Hepatocyte (in vitro differentiated cells): ENCODE measurements at regions not wholly inside any gene's neighbourhood (a gene's known extent, or its start where the extent isn't known, plus 50 kb on each side); places are given as distances from the start of the nearest gene placed in this dataset.

Experiments used
- DNase-seq: peaks from one replicate; pipeline ENCODE4 v3.0.0-alpha.2; 2016; ENCODE audit warnings: low spot score
- H2AFZ ChIP-seq: fragments of 200-600 bp; sonication (generic); 2 replicates; pipeline ENCODE4 v1.6.0; 2016; ENCODE audit warnings: antibody characterized with exemption, mild to moderate bottlenecking
- H3K27ac ChIP-seq: fragments of 200-600 bp; sonication (generic); 2 replicates; pipeline ENCODE4 v1.5.1; 2016; ENCODE audit warnings: mild to moderate bottlenecking
- H3K27me3 ChIP-seq: fragments of 200-600 bp; sonication (generic); 2 replicates; pipeline ENCODE4 v1.6.1; 2016
- H3K36me3 ChIP-seq: fragments of 200-600 bp; sonication (generic); replicated peaks from 2 replicates; pipeline ENCODE4 v1.5.1; 2016; ENCODE audit warnings: low read depth; ENCODE audit not compliant: insufficient read depth
- H3K4me1 ChIP-seq: fragments of 200-600 bp; sonication (generic); 2 replicates; pipeline ENCODE4 v1.5.1; 2016; ENCODE audit warnings: mild to moderate bottlenecking, moderate library complexity; ENCODE audit not compliant: insufficient read depth
- H3K4me2 ChIP-seq: fragments of 200-600 bp; sonication (generic); 2 replicates; pipeline ENCODE4 v1.6.0; 2016
- H3K4me3 ChIP-seq: fragments of 200-600 bp; sonication (generic); 2 replicates; pipeline ENCODE4 v1.5.1; 2016; ENCODE audit warnings: mild to moderate bottlenecking
- H3K79me2 ChIP-seq: fragments of 200-600 bp; sonication (generic); 2 replicates; pipeline ENCODE4 v1.6.0; 2017; ENCODE audit warnings: mild to moderate bottlenecking
- H3K9me2 ChIP-seq: fragments of 200-600 bp; sonication (generic); replicated peaks from 2 replicates; pipeline ENCODE4 v1.6.0; 2017; ENCODE audit warnings: mild to moderate bottlenecking; ENCODE audit not compliant: insufficient read depth
- H3K9me3 ChIP-seq: fragments of 200-600 bp; sonication (generic); 2 replicates; pipeline ENCODE4 v1.5.1; 2016; ENCODE audit warnings: low read depth, mild to moderate bottlenecking
- H4K20me1 ChIP-seq: fragments of 200-600 bp; sonication (generic); 2 replicates; pipeline ENCODE4 v1.6.0; 2016; ENCODE audit warnings: mild to moderate bottlenecking; ENCODE audit not compliant: insufficient read depth, poor library complexity, severe bottlenecking
- EZH2 ChIP-seq: fragments of 200-600 bp; sonication (generic); IDR thresholded peaks from 2 replicates; pipeline ENCODE4 v1.6.1; 2016; ENCODE audit warnings: antibody characterized with exemption, mild to moderate bottlenecking, borderline replicate concordance
- EZH2phosphoT487 ChIP-seq: fragments of 200-600 bp; sonication (generic); IDR thresholded peaks from one replicate; pipeline ENCODE4 v1.6.1; 2018; ENCODE audit warnings: antibody characterized with exemption, mild to moderate bottlenecking, low read depth, moderate library complexity; ENCODE audit not compliant: unreplicated experiment, severe bottlenecking
- WGBS: methylation state at CpG from one replicate; pipeline ENCODE4 v1.1.6; 2016; ENCODE audit warnings: low lambda C conversion rate; ENCODE audit errors: missing lambda C conversion rate; 5-methylcytosine and 5-hydroxymethylcytosine counted together
- TF ChIP-seq, protein P1 (sequence below): fragments of 200-600 bp; sonication (generic); IDR thresholded peaks from 2 replicates; pipeline ENCODE4 v1.5.1; 2016; ENCODE audit warnings: antibody characterized with exemption, mild to moderate bottlenecking; ENCODE audit not compliant: poor library complexity

DNA sequence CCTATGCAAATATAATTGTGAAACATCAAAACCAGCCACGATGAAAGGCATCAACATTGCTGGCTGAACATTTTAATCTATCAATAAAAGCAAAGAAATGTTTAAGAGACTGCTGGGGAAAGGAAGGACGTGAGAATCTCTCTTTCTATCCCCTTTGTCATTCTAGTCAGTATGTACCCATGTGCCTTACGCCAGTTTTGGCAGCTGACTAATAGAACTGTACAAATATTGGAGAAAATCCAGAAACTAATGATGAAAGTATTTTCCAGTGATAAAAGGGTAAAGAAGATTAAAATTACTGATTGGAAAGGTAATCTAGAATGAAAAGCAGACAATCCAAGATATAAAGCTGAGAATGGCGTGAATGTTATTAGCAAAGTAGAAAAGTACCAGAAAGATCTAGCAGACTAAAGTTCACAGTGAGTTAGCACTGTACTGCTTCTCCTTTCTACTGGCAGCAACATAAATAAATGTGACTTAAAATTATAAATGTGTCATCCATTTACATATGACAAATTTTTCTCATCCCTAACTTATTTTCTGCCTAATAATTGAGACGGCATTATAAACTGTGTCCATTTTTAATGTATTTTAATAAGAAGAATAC, 401.9 kb upstream of the CNTN4 start:
- Histone ChIP-seq H3K4me2 (no peak overlapping the region), H3K27ac (no peak overlapping the region), H3K4me3 (no peak overlapping the region), H3K27me3 (no peaks in the 10 kb centered on the region), H3K4me1 (no peaks in the 10 kb centered on the region), H3K9me2 (no peaks in the 10 kb centered on the region), H2AFZ (no peak overlapping the region), H3K36me3 (no peaks in the 10 kb centered on the region), H3K9me3 (no peaks in the 10 kb centered on the region), H3K79me2 (no peaks in the 10 kb centered on the region), H4K20me1 (no peaks in the 10 kb centered on the region)
- no peak for DNase-seq
- TF ChIP-seq, protein P1, sequence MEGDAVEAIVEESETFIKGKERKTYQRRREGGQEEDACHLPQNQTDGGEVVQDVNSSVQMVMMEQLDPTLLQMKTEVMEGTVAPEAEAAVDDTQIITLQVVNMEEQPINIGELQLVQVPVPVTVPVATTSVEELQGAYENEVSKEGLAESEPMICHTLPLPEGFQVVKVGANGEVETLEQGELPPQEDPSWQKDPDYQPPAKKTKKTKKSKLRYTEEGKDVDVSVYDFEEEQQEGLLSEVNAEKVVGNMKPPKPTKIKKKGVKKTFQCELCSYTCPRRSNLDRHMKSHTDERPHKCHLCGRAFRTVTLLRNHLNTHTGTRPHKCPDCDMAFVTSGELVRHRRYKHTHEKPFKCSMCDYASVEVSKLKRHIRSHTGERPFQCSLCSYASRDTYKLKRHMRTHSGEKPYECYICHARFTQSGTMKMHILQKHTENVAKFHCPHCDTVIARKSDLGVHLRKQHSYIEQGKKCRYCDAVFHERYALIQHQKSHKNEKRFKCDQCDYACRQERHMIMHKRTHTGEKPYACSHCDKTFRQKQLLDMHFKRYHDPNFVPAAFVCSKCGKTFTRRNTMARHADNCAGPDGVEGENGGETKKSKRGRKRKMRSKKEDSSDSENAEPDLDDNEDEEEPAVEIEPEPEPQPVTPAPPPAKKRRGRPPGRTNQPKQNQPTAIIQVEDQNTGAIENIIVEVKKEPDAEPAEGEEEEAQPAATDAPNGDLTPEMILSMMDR = no peak
- TF ChIP-seq EZH2 = no peak
- TF ChIP-seq EZH2phosphoT487 = no peak
- 58% methylated on average over 5 of the region's 5 CpGs for WGBS

DNA sequence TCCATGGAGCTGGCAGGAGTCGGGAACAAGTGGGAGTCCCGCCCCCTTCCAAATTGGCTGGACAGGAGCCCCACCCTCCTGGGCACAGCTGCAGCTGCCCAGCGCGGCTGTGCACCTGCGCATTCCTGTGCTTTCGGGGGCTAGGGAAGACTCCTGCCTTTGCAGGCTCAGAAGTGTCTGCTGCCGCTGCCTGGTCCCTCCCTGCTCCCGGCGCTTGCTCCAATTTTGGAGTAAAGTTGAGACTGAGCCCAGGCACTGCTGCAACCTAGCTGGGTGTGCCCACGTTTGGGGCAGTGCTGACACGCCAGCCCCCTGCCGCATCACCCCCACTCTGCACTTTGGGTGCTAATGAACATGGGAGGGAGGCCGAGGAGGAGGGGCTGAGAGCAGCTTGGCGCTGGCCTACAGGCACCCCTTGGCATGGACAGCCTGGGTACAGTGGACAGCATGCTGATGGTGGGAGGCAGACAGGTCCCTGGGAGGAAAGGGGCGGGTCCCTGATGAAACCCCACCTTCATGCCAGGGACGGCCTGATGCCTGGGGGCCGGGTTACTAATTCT, 399.2 kb upstream of the CNTN4 start:
- Histone ChIP-seq H3K4me3 (no peak overlapping the region), H3K9me2 (no peaks in the 10 kb centered on the region), H3K4me2 (no peak overlapping the region), H3K27ac (no peak overlapping the region), H3K4me1 (no peaks in the 10 kb centered on the region), H3K27me3 (no peaks in the 10 kb centered on the region), H4K20me1 (no peaks in the 10 kb centered on the region), H2AFZ (no peak overlapping the region), H3K9me3 (no peaks in the 10 kb centered on the region), H3K79me2 (no peaks in the 10 kb centered on the region), H3K36me3 (no peaks in the 10 kb centered on the region)
- WGBS = 96% methylated on average over 17 of the region's 17 CpGs
- no peak for TF ChIP-seq EZH2
- TF ChIP-seq, protein P1 = no peak
- no peak for TF ChIP-seq EZH2phosphoT487
- DNase-seq = no peak

DNA sequence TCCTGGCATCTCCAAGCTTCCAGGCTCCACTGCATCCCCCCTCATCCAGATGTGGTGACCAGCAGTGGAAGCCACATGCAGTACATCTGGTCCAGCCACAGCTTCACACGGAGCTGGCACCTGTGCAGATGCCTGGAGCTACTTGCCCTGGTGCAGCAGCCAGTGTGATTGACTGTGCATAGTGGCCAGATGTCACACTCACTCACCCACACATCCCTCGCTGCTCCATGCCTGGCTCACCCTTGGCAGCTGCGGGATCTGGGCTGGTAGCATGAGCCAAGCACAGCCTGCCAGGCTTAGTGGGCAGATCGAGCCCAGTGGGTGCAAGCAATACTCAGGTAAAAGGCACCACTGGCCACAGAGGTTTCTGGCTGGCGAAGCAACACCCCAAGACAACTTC, 398.0 kb upstream of the CNTN4 start:
- no peak overlapping the region for H3K4me3 ChIP-seq
- no peak overlapping the region for H2AFZ ChIP-seq
- H3K4me1 ChIP-seq = no peaks in the 10 kb centered on the region
- H3K9me2 ChIP-seq = no peaks in the 10 kb centered on the region
- H3K27me3 ChIP-seq = no peaks in the 10 kb centered on the region
- H3K27ac ChIP-seq = no peak overlapping the region
- no peaks in the 10 kb centered on the region for H3K36me3 ChIP-seq
- WGBS = 86% methylated on average over 5 of the region's 5 CpGs
- H4K20me1 ChIP-seq = no peaks in the 10 kb centered on the region
- no peaks in the 10 kb centered on the region for H3K79me2 ChIP-seq
- H3K4me2 ChIP-seq = no peak overlapping the region
- no peak for DNase-seq
- TF ChIP-seq, protein P1 = no peak
- no peak for TF ChIP-seq EZH2phosphoT487
- no peak for TF ChIP-seq EZH2
- no peaks in the 10 kb centered on the region for H3K9me3 ChIP-seq

DNA sequence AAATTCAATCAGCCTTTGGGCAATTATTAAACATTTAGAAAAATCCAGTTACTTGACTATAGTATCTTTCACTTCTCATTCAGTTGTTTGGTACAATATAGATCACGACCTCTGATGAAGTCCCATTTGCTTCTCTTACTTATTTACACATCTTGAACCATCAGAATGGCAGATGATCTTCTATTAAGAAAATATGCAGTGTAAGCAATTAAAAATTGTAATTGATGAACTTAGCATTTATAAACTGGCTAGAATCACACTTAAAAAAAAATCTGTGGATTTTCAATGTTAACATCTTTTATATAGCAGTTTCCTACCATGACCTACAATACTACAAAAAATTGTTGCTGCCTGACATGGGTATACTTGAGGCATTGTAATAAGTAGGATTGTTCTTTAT, 395.5 kb upstream of the CNTN4 start:
- Histone ChIP-seq H3K4me1 (no peaks in the 10 kb centered on the region), H3K27ac (no peak overlapping the region), H3K9me2 (no peaks in the 10 kb centered on the region), H3K4me2 (no peak overlapping the region), H4K20me1 (no peaks in the 10 kb centered on the region), H3K36me3 (no peaks in the 10 kb centered on the region), H3K27me3 (no peaks in the 10 kb centered on the region), H3K4me3 (no peak overlapping the region), H3K79me2 (no peaks in the 10 kb centered on the region), H2AFZ (no peak overlapping the region), H3K9me3 (no peaks in the 10 kb centered on the region)
- TF ChIP-seq EZH2 (no peak), EZH2phosphoT487 (no peak)
- TF ChIP-seq, protein P1 = no peak
- DNase-seq = no peak
- 70% methylated on average over 1 of the region's 1 CpG for WGBS
